ENCODE measurements at regions not wholly inside any gene's neighbourhood (a gene's known extent, or its start where the extent isn't known, plus 50 kb on each side); places are given as distances from the start of the nearest gene placed in this dataset.

DNA sequence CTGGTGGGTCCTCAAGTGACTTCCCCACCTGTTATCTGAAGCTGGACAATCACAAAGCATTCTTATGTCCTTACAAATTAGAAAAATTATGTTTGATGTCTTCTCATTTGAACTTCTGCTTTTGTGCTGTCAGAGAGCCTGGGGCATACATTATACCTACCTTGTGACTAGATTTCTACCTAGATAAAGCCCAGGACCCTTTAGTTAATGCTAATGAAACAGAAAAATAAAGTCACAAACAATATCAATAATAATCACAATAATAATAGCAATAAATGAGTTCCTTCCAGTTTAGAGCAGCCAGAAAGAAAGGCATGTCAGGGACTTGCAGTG is 456.4 kb downstream of the SETBP1 start:
- H4K20me1 ChIP-seq (ENCODE audit: insufficient read depth, low read length), result no peaks in the 10 kb centered on the region
- BruUV-seq (replicated peaks), result no TSS peak
- ChIA-PET CTCF (ENCODE audit: unreplicated experiment) (no interaction called here), POLR2A (no interaction called here)
- no peak overlapping the region for H3K4me3 ChIP-seq (ENCODE audit: low read depth, low read length, poor library complexity, severe bottlenecking)
- H3K27ac ChIP-seq (ENCODE audit: low read depth, low read length, poor library complexity, severe bottlenecking), result no peak overlapping the region
- no peaks in the 10 kb centered on the region for H3K36me3 ChIP-seq (ENCODE audit: insufficient read depth, low read length)
- H3K4me1 ChIP-seq (ENCODE audit: insufficient read depth, low read length, poor library complexity, severe bottlenecking), result peaks cover 7% of the 10 kb centered on the region
- no peak overlapping the region for H3K4me2 ChIP-seq (ENCODE audit: low read length)
- no peaks in the 10 kb centered on the region for H3K9me3 ChIP-seq (ENCODE audit: low read length)
- H3K79me2 ChIP-seq (ENCODE audit: insufficient read depth, low read depth, low read length), result no peaks in the 10 kb centered on the region
- DNase-seq (ENCODE audit: low spot score), result no peak
- H2AFZ ChIP-seq (ENCODE audit: low read length), result no peak overlapping the region
- H3K9me2 ChIP-seq (ENCODE audit: insufficient read depth, low read length), result no peaks in the 10 kb centered on the region
- TF ChIP-seq, protein P1, sequence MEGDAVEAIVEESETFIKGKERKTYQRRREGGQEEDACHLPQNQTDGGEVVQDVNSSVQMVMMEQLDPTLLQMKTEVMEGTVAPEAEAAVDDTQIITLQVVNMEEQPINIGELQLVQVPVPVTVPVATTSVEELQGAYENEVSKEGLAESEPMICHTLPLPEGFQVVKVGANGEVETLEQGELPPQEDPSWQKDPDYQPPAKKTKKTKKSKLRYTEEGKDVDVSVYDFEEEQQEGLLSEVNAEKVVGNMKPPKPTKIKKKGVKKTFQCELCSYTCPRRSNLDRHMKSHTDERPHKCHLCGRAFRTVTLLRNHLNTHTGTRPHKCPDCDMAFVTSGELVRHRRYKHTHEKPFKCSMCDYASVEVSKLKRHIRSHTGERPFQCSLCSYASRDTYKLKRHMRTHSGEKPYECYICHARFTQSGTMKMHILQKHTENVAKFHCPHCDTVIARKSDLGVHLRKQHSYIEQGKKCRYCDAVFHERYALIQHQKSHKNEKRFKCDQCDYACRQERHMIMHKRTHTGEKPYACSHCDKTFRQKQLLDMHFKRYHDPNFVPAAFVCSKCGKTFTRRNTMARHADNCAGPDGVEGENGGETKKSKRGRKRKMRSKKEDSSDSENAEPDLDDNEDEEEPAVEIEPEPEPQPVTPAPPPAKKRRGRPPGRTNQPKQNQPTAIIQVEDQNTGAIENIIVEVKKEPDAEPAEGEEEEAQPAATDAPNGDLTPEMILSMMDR (conservative IDR thresholded peaks at IDR 0.05; ENCODE audit: low read length), result no peak
- TF ChIP-seq EZH2phosphoT487 (IDR thresholded peaks at IDR 0.05; ENCODE audit: borderline replicate concordance, low read depth, low read length), result no peak
- intact Hi-C loops (cut with micrococcal nuclease; ENCODE audit: unreplicated experiment), result no loop called here

DNA sequence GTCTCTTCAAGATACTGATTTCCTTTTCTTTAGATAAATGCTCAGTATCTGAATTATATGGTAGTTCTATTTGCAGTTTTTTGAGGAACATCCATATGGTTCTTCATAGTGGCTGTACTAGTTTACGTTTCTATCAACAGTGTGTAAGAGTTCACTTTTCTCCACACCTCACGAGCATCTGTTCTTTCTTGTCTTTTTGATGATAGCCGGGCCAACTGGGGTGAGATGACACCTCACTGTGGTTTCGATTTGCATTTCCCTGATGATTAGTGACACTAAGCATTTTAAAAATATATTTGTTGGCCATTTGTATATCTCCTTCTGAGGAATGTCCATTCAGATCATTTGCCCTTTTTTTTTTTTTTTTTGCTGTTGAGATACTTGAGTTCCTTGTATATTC is 458.8 kb downstream of the SETBP1 start:
- ChIA-PET POLR2A (no interaction called here), CTCF (ENCODE audit: unreplicated experiment) (no interaction called here)
- BruUV-seq (replicated peaks), result no TSS peak
- H3K4me1 ChIP-seq (ENCODE audit: insufficient read depth, low read length, poor library complexity, severe bottlenecking), result peaks cover 7% of the 10 kb centered on the region
- no peak for DNase-seq (ENCODE audit: low spot score)
- H3K4me2 ChIP-seq (ENCODE audit: low read length), result no peak overlapping the region
- no peak overlapping the region for H3K27ac ChIP-seq (ENCODE audit: low read depth, low read length, poor library complexity, severe bottlenecking)
- H2AFZ ChIP-seq (ENCODE audit: low read length), result no peak overlapping the region
- no peaks in the 10 kb centered on the region for H3K36me3 ChIP-seq (ENCODE audit: insufficient read depth, low read length)
- H3K9me3 ChIP-seq (ENCODE audit: low read length), result no peaks in the 10 kb centered on the region
- no peaks in the 10 kb centered on the region for H3K9me2 ChIP-seq (ENCODE audit: insufficient read depth, low read length)
- intact Hi-C loops (cut with micrococcal nuclease; ENCODE audit: unreplicated experiment), result no loop called here
- H3K79me2 ChIP-seq (ENCODE audit: insufficient read depth, low read depth, low read length), result no peaks in the 10 kb centered on the region
- no peaks in the 10 kb centered on the region for H4K20me1 ChIP-seq (ENCODE audit: insufficient read depth, low read length)
- TF ChIP-seq EZH2phosphoT487 (IDR thresholded peaks at IDR 0.05; ENCODE audit: borderline replicate concordance, low read depth, low read length), result no peak
- TF ChIP-seq, protein P1 (conservative IDR thresholded peaks at IDR 0.05; ENCODE audit: low read length), result no peak
- no peak overlapping the region for H3K4me3 ChIP-seq (ENCODE audit: low read depth, low read length, poor library complexity, severe bottlenecking)

DNA sequence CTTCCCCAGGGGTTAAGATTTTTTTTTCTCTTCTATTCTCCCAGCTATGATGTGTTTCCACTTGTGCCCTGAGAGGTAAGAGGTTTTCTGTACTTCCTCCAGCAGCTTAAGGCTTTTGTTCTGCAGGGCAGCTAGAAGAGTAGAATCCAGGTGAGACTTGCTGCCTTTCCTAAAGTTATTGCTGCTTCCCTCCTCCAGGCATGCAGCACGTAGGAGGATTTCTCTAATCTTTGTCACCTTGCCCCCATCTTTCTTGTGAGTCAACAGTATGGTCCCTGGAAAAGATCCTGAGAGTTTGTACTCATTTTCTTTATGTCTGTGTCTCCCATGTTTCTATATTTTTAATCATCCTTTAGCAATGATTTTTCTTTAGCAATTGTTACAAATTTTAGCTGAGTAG is 462.2 kb downstream of the SETBP1 start:
- DNase-seq (ENCODE audit: low spot score), result no peak
- Histone ChIP-seq H3K27ac (ENCODE audit: low read depth, low read length, poor library complexity, severe bottlenecking) (no peak overlapping the region), H3K79me2 (ENCODE audit: insufficient read depth, low read depth, low read length) (no peaks in the 10 kb centered on the region), H3K4me3 (ENCODE audit: low read depth, low read length, poor library complexity, severe bottlenecking) (no peak overlapping the region), H4K20me1 (ENCODE audit: insufficient read depth, low read length) (no peaks in the 10 kb centered on the region), H2AFZ (ENCODE audit: low read length) (no peak overlapping the region), H3K9me2 (ENCODE audit: insufficient read depth, low read length) (no peaks in the 10 kb centered on the region), H3K4me1 (ENCODE audit: insufficient read depth, low read length, poor library complexity, severe bottlenecking) (no peaks in the 10 kb centered on the region), H3K9me3 (ENCODE audit: low read length) (no peaks in the 10 kb centered on the region), H3K4me2 (ENCODE audit: low read length) (no peak overlapping the region), H3K36me3 (ENCODE audit: insufficient read depth, low read length) (no peaks in the 10 kb centered on the region)
- TF ChIP-seq EZH2phosphoT487 (IDR thresholded peaks at IDR 0.05; ENCODE audit: borderline replicate concordance, low read depth, low read length), result no peak
- TF ChIP-seq, protein P1 (conservative IDR thresholded peaks at IDR 0.05; ENCODE audit: low read length), result no peak
- CTCF ChIA-PET (ENCODE audit: unreplicated experiment), result no interaction called here
- POLR2A ChIA-PET, result interaction anchor here (0.5 to 0.7 kb wide), 2 partner anchors 12 to 763 kb away, joined by 3 to 5 read pairs; no protein-coding TSS in a partner anchor
- BruUV-seq (replicated peaks), result no TSS peak
- intact Hi-C loops (cut with micrococcal nuclease; ENCODE audit: unreplicated experiment), result no loop called here
